Inflammatory macrophage (primary cell): ENCODE measurements at regions not wholly inside any gene's neighbourhood (a gene's known extent, or its start where the extent isn't known, plus 50 kb on each side); places are given as distances from the start of the nearest gene placed in this dataset.
A peak's percentile ranks its signal among the peaks of the same experiment; 100 is the strongest.

ENCODE experiments used
- DNase-seq, 2 donors: peaks; one replicate each; pipeline ENCODE4 v3.0.0-alpha.2; 2020 to 2022

GRCh38 chr17:68740555-68741447 lies 139.6 kb upstream of the FAM20A start:
- no peak for DNase-seq

DNA sequence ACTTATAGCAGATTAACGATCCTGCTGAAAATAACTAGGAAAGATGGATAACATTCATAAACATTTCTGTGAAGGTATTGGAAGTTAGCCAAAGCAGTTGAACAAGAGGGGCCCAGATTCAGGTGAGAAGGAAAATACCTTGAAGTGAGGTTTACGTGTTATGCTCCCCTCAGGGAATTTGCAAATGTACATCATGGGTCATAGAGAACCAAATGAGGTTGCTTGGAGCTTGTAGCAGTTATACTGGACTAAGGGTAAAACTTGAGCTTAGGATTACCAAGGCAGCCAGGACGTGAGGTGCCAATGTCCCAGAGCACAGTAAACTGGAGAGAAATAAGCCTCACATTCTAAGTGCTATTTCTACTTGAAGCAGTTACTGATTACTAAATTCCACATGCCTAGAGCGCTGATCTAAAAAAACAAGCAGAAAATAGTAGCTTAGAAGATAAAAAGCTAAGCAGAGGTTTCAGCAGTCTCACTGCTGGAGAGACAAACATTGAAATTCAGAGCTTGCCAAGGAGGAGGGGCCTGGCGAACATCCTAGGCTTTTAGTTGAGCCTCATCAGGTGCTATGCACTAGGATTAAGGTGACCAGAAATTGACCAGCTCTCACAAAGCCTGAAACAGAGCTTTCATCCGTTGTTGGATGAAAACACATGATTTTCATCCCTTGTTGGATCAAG lies 136.7 kb upstream of the FAM20A start:
- no peak for DNase-seq

- DNase-seq, result no peak
These were observed 133.8 kb upstream of the FAM20A start for GRCh38 chr17:68734931-68735330.

GRCh38 chr17:68734187-68734900 lies 133.2 kb upstream of the FAM20A start:
- DNase-seq, result no peak

- DNase-seq, result peak; percentile 22 to 29
These were observed 132.3 kb upstream of the FAM20A start for GRCh38 chr17:68733241-68734176.

GRCh38 chr17:68732301-68732749 lies 131.2 kb upstream of the FAM20A start:
- DNase-seq, result no peak

DNA sequence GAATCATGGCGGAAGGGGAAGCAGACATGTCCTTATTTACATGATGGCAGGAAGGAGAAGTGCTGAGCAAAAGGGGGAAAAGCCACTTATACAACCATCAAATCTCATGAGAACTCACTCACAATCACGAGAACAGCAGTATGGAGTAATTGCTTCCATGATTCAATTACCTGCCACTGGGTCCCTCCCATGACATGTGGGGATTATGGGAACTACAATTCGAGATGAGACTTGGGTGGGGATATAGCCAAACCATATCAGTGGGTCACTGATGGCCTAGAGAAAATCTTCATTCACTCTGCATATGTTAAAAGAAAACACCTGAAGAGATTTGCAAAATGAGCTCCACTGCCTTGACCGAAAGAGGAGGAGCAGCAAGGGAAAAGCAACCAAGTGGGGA lies 130.3 kb upstream of the FAM20A start:
- DNase-seq, result no peak

DNA sequence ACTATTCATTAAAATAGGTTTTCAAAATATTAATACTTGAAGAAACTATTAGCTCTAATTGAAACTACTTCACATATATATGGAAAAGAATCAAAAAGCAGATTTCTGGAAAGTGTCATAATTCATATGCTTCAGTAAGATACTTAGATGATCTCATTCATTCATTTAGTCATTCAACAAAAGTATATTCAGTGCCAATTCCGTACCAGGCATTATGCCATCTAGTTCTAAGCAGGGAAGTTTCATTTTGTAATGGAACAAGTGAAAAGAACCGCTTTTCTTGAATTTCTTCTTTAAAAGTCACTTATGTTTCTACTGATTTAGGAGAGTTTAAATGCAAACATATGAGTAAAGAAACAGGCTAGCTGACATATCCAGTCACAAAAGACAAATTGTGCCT lies 118.3 kb upstream of the FAM20A start:
- DNase-seq, result no peak

- no peak for DNase-seq
These were observed 117.8 kb upstream of the FAM20A start for GRCh38 chr17:68718926-68719325.

GRCh38 chr17:68718465-68718864 lies 117.3 kb upstream of the FAM20A start:
- no peak for DNase-seq

GRCh38 chr17:68714676-68715075 lies 113.5 kb upstream of the FAM20A start:
- no peak for DNase-seq

DNA sequence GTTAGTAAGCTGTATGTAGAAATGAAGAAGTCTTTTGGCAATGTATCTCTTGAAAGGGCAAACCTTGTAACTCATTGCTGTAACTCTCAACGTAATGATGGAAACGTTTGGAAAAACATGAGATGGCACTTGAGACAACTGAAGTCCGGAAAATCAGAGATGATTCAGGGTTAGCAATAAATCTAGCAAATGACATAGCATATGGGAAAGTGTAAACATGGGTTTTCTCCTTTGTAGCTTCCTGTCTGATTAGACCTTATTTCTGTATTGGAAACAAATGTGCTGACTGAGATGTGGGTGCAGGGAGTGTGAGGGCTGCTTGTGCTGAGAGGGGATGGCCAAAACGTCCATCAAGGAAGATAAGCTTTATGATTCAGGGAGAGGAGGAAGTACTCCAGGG lies 110.7 kb upstream of the FAM20A start:
- no peak for DNase-seq

DNA sequence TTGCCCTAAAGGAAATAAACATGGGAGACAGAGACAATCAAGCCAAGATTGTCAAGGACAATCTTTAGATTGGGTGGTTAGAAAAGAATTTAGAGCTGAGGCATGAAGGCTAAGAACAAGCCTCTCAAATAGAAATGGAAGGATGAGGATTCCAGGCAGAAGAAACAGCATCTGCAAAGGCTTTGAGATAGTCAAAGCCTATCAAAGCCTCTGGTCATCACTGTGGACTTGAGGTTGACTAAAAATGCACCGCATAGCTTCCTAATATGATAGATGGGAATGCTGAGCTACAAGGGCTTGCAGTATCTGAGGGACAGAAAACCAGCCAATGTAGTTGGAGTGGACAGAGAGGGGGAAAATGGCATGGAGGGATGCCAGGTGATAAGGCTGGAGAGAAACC lies 109.8 kb upstream of the FAM20A start:
- DNase-seq, result no peak

- no peak for DNase-seq
These were observed 109.0 kb upstream of the FAM20A start for GRCh38 chr17:68710035-68710780.

DNA sequence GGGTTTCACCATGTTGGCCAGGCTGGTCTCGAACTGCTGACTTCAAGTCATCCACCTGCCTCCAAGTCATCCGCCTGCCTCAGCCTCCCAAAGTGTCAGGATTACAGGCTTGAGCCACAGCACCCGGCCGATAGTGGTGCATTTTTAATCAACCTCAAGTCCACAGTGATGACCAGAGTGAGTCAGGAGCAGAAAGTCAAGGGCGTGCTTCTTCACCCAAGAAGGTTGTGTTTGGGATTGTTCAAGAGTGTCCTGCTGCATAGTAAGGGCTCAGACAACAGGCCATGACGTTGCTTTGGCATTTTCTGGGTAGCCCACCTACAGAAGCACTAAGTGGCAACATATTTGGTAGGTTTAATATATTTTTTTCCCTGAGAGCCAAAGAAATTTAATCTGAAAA lies 108.3 kb upstream of the FAM20A start:
- no peak for DNase-seq

- DNase-seq, result no peak
These were observed 105.9 kb upstream of the FAM20A start for GRCh38 chr17:68707031-68707430.

GRCh38 chr17:68706356-68706920 lies 105.3 kb upstream of the FAM20A start:
- peak; percentile 9 to 29 for DNase-seq

GRCh38 chr17:68705714-68706076 lies 104.5 kb upstream of the FAM20A start:
- no peak for DNase-seq

- no peak for DNase-seq
These were observed 103.9 kb upstream of the FAM20A start for GRCh38 chr17:68704871-68705713.

GRCh38 chr17:68701046-68701445 lies 99.9 kb upstream of the FAM20A start:
- no peak for DNase-seq
